HEK293 (cell line): ENCODE measurements at regions not wholly inside any gene's neighbourhood (a gene's known extent, or its start where the extent isn't known, plus 50 kb on each side); places are given as distances from the start of the nearest gene placed in this dataset.

ENCODE experiments used
- CTCF ChIA-PET: fragments of 350-600 bp; formaldehyde crosslinking; extraction: SDS; loops from one replicate; lab custom pipeline; 2021; ENCODE audit warnings: antibody characterized with exemption; lab: Yijun Ruan, JAX
- POLR2A ChIA-PET: fragments of 300-600 bp; formaldehyde crosslinking; extraction: SDS; loops from one replicate; lab custom pipeline; 2020; ENCODE audit warnings: antibody characterized with exemption, inconsistent platforms; lab: Yijun Ruan, JAX
- H3K27ac ChIP-seq: fragments of 200-500 bp; sonication (Bioruptor generic); 2 replicates; pipeline ENCODE4 v1.5.1; 2014; ENCODE audit warnings: low read depth, low read length, control low read depth, inconsistent platforms; ENCODE audit errors: extremely low read depth
- H3K36me3 ChIP-seq, 2 experiments: fragments of 200-500 bp in 1 of 2; sonication (Bioruptor generic) in 1 of 2; 1 replicate in 1 of 2; 2 replicates in 1 of 2; pipeline ENCODE4 v1.5.1; 2014 to 2017; ENCODE audit warnings: inconsistent platforms in 2 of 2, low read length in 2 of 2; ENCODE audit not compliant: control insufficient read depth in 2 of 2, insufficient read depth in 1 of 2
- H3K4me1 ChIP-seq: fragments of 200-500 bp; sonication (Bioruptor generic); 2 replicates; pipeline ENCODE4 v1.5.1; 2014; ENCODE audit warnings: mild to moderate bottlenecking, low read length, inconsistent platforms; ENCODE audit not compliant: control insufficient read depth, insufficient read depth
- H3K4me3 ChIP-seq: 2 replicates; pipeline ENCODE4 v1.5.1; 2011; ENCODE audit warnings: low read depth, mild to moderate bottlenecking, control low read depth, low read length, moderate library complexity
- H3K9me3 ChIP-seq: fragments of 200-500 bp; sonication (Bioruptor generic); 2 replicates; pipeline ENCODE4 v1.5.1; 2014; ENCODE audit warnings: low read depth, low read length, inconsistent platforms; ENCODE audit not compliant: control insufficient read depth, insufficient read depth
- EGR2 ChIP-seq: fragments of 450-650 bp; formaldehyde crosslinking; IDR thresholded peaks from 2 replicates; pipeline ENCODE4 v1.5.1; 2016; ENCODE audit warnings: low read depth, missing biosample characterization, missing genetic modification characterization
- GLIS2 ChIP-seq: fragments of 450-650 bp; formaldehyde crosslinking; IDR thresholded peaks from 2 replicates; pipeline ENCODE4 v1.5.1; 2016; ENCODE audit warnings: missing biosample characterization, missing genetic modification characterization
- HOXC10 ChIP-seq: sonication (generic); formaldehyde crosslinking; IDR thresholded peaks from 2 replicates; pipeline ENCODE4 v1.8.1; 2023; ENCODE audit warnings: mild to moderate bottlenecking, missing genetic modification reagents
- INSM2 ChIP-seq: fragments of 450-650 bp; formaldehyde crosslinking; IDR thresholded peaks from 2 replicates; pipeline ENCODE4 v1.5.1; 2016; ENCODE audit warnings: missing biosample characterization, missing genetic modification characterization
- KLF8 ChIP-seq: fragments of 450-650 bp; formaldehyde crosslinking; IDR thresholded peaks from 2 replicates; pipeline ENCODE4 v1.5.1; 2016; ENCODE audit warnings: missing biosample characterization, missing genetic modification characterization
- MEIS1 ChIP-seq: sonication (generic); formaldehyde crosslinking; IDR thresholded peaks from 2 replicates; pipeline ENCODE4 v1.8.1; 2022; ENCODE audit warnings: missing genetic modification reagents, mild to moderate bottlenecking, borderline replicate concordance
- TSHZ1 ChIP-seq: fragments of 450-650 bp; formaldehyde crosslinking; IDR thresholded peaks from 2 replicates; pipeline ENCODE4 v1.5.1; 2016; ENCODE audit warnings: missing biosample characterization, missing genetic modification characterization, borderline replicate concordance
- YY2 ChIP-seq: fragments of 450-650 bp; formaldehyde crosslinking; IDR thresholded peaks from 2 replicates; pipeline ENCODE4 v1.5.1; 2016; ENCODE audit warnings: missing biosample characterization, missing genetic modification characterization
- ZBTB21 ChIP-seq: fragments of 450-650 bp; formaldehyde crosslinking; IDR thresholded peaks from 2 replicates; pipeline ENCODE4 v1.5.1; 2017; ENCODE audit warnings: missing biosample characterization, missing genetic modification characterization
- ZNF174 ChIP-seq: fragments of 450-650 bp; formaldehyde crosslinking; IDR thresholded peaks from 2 replicates; pipeline ENCODE4 v1.5.0; 2017; ENCODE audit warnings: missing biosample characterization, mild to moderate bottlenecking, missing genetic modification characterization
- ZNF274 ChIP-seq, 2 experiments: fragments of 200-500 bp in 1 of 2; fragments of 450-650 bp in 1 of 2; sonication (Bioruptor generic) in 1 of 2; formaldehyde crosslinking in 1 of 2; IDR thresholded peaks; 2 replicates each; pipeline versions ENCODE4 v1.5.1 to v1.6.1; 2014 to 2016; ENCODE audit warnings: borderline replicate concordance in 1 of 2, inconsistent platforms in 1 of 2, low read length in 1 of 2, missing biosample characterization in 1 of 2, missing genetic modification characterization in 1 of 2
- ZNF423 ChIP-seq: fragments of 450-650 bp; formaldehyde crosslinking; IDR thresholded peaks from 2 replicates; pipeline ENCODE4 v1.5.1; 2016; ENCODE audit warnings: missing biosample characterization, missing genetic modification characterization
- ZNF433 ChIP-seq: fragments of 450-650 bp; formaldehyde crosslinking; IDR thresholded peaks from 2 replicates; pipeline ENCODE4 v1.5.1; 2016; ENCODE audit warnings: missing biosample characterization, missing genetic modification characterization, low read depth
- ZNF514 ChIP-seq: fragments of 450-650 bp; formaldehyde crosslinking; IDR thresholded peaks from 2 replicates; pipeline ENCODE4 v1.5.1; 2016; ENCODE audit warnings: missing biosample characterization, missing genetic modification characterization
- ZNF521 ChIP-seq: fragments of 450-650 bp; formaldehyde crosslinking; IDR thresholded peaks from 2 replicates; pipeline ENCODE4 v1.5.1; 2017; ENCODE audit warnings: missing biosample characterization, mild to moderate bottlenecking, missing genetic modification characterization
- ZNF571 ChIP-seq: fragments of 450-650 bp; formaldehyde crosslinking; IDR thresholded peaks from 2 replicates; pipeline ENCODE4 v1.5.0; 2017; ENCODE audit warnings: missing biosample characterization, missing genetic modification characterization
- ZNF621 ChIP-seq: fragments of 450-650 bp; formaldehyde crosslinking; IDR thresholded peaks from 2 replicates; pipeline ENCODE4 v1.5.1; 2017; ENCODE audit warnings: missing biosample characterization, missing genetic modification characterization
- TF ChIP-seq, protein P1 (sequence below): fragments of 450-650 bp; formaldehyde crosslinking; IDR thresholded peaks from 2 replicates; pipeline ENCODE4 v1.5.1; 2017; ENCODE audit warnings: missing biosample characterization, missing genetic modification characterization
- TF ChIP-seq, protein P2 (sequence below): fragments of 450-650 bp; formaldehyde crosslinking; IDR thresholded peaks from 2 replicates; pipeline ENCODE4 v1.5.1; 2016; ENCODE audit warnings: missing biosample characterization, missing genetic modification characterization

GRCh38 chr6:169994739-169995138, 243.3 kb downstream of the ERMARD start:
- POLR2A ChIA-PET, result no interaction called here
- no peak overlapping the region for H3K27ac ChIP-seq
- H3K9me3 ChIP-seq, result no peaks in the 10 kb centered on the region
- H3K4me1 ChIP-seq, result no peaks in the 10 kb centered on the region
- TF ChIP-seq GLIS2 (tag by site-specific recombination) (no peak), YY2 (tag by site-specific recombination) (no peak), EGR2 (tag by site-specific recombination) (no peak), ZNF174 (tag by site-specific recombination) (no peak), ZNF514 (tag by site-specific recombination) (no peak), HOXC10 (no peak), ZNF621 (tag by site-specific recombination) (no peak), KLF8 (tag by site-specific recombination) (no peak), ZNF571 (tag by site-specific recombination) (no peak), ZNF423 (tag by site-specific recombination) (no peak), ZNF521 (tag by site-specific recombination) (no peak), INSM2 (no peak), ZNF433 (no peak), ZBTB21 (no peak), ZNF274 (IDR thresholded peaks at IDR 0.05; ENCODE audit: low read length) (no peak), ZNF274 (tag by site-specific recombination; IDR thresholded peaks at IDR 0.05; ENCODE audit: borderline replicate concordance) (no peak), TSHZ1 (tag by site-specific recombination) (no peak), MEIS1 (CRISPR knock-in tag) (no peak)
- TF ChIP-seq, protein P1, sequence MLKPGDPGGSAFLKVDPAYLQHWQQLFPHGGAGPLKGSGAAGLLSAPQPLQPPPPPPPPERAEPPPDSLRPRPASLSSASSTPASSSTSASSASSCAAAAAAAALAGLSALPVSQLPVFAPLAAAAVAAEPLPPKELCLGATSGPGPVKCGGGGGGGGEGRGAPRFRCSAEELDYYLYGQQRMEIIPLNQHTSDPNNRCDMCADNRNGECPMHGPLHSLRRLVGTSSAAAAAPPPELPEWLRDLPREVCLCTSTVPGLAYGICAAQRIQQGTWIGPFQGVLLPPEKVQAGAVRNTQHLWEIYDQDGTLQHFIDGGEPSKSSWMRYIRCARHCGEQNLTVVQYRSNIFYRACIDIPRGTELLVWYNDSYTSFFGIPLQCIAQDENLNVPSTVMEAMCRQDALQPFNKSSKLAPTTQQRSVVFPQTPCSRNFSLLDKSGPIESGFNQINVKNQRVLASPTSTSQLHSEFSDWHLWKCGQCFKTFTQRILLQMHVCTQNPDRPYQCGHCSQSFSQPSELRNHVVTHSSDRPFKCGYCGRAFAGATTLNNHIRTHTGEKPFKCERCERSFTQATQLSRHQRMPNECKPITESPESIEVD, result no peak
- TF ChIP-seq, protein P2, sequence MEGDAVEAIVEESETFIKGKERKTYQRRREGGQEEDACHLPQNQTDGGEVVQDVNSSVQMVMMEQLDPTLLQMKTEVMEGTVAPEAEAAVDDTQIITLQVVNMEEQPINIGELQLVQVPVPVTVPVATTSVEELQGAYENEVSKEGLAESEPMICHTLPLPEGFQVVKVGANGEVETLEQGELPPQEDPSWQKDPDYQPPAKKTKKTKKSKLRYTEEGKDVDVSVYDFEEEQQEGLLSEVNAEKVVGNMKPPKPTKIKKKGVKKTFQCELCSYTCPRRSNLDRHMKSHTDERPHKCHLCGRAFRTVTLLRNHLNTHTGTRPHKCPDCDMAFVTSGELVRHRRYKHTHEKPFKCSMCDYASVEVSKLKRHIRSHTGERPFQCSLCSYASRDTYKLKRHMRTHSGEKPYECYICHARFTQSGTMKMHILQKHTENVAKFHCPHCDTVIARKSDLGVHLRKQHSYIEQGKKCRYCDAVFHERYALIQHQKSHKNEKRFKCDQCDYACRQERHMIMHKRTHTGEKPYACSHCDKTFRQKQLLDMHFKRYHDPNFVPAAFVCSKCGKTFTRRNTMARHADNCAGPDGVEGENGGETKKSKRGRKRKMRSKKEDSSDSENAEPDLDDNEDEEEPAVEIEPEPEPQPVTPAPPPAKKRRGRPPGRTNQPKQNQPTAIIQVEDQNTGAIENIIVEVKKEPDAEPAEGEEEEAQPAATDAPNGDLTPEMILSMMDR (tag by site-specific recombination), result no peak
- TF ChIP-seq, all 188 proteins: peak for 0
- H3K4me3 ChIP-seq, result no peak overlapping the region
- H3K36me3 ChIP-seq, result no peaks in the 10 kb centered on the region
- CTCF ChIA-PET, result interaction anchor here (1.0 to 1.4 kb wide), 2 partner anchors 8 to 522 kb away, joined by 3 to 4 read pairs; no protein-coding TSS in a partner anchor
